ENCODE measurements at regions not wholly inside any gene's neighbourhood (a gene's known extent, or its start where the extent isn't known, plus 50 kb on each side); places are given as distances from the start of the nearest gene placed in this dataset.
"Not testable (repeated sequence)": the region's sequence is repeated elsewhere in the genome, so short reads cannot be mapped to it uniquely, and the experiment has no call there.

DNA sequence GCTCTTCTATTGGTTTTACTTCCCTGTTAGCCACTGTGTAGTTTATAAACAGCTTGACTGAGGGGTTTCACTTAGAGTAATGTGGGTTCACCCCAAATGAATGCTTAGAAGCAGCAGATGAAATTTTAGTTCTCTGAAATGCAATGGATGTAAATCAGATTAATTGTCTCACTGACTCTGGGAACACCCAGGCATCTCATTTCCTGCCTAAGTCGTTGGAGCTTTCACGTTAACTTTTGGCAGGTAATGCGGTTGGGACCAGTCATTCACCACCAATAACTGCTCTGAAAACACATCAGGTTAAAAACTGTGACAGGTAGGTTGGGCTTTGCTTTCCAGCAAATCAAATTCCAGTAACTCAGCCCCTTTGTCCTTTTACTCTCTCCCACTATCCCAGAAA is 775.4 kb downstream of the NTRK3 start:
- no peak for DNase-seq
- Mint-ChIP-seq H3K27ac (no peak overlapping the region), H3K9me3 (no peaks in the 10 kb centered on the region), H3K36me3 (ENCODE audit: low read depth) (no peaks in the 10 kb centered on the region), H3K4me1 (ENCODE audit: low read depth) (no peaks in the 10 kb centered on the region), H3K27me3 (no peaks in the 10 kb centered on the region), H3K4me3 (no peak overlapping the region)
- intact Hi-C loops (cut with micrococcal nuclease): no loop called here
- no peak for ATAC-seq
- ChIA-PET CTCF (no interaction called here), POLR2A (no interaction called here)
- TF ChIP-seq, protein P1, sequence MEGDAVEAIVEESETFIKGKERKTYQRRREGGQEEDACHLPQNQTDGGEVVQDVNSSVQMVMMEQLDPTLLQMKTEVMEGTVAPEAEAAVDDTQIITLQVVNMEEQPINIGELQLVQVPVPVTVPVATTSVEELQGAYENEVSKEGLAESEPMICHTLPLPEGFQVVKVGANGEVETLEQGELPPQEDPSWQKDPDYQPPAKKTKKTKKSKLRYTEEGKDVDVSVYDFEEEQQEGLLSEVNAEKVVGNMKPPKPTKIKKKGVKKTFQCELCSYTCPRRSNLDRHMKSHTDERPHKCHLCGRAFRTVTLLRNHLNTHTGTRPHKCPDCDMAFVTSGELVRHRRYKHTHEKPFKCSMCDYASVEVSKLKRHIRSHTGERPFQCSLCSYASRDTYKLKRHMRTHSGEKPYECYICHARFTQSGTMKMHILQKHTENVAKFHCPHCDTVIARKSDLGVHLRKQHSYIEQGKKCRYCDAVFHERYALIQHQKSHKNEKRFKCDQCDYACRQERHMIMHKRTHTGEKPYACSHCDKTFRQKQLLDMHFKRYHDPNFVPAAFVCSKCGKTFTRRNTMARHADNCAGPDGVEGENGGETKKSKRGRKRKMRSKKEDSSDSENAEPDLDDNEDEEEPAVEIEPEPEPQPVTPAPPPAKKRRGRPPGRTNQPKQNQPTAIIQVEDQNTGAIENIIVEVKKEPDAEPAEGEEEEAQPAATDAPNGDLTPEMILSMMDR (IDR thresholded peaks at IDR 0.05): no peak

DNA sequence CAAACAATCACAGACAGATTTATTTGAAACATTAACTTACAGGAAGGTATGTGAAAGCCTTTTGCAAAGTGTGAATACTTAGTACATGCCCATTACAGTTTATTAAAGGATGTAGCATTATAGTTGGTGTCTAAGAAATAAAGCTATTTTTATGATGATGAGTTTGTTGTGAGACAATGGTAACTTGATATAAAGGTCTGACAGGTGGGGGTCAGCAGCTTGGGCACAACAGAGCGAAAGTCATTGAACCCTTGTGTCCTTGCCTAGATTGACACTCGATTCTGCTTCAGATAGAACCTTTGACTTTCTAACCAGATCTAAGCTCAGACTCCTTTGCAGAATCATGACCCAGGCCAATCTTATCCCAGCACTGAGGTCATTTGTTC is 777.9 kb downstream of the NTRK3 start:
- DNase-seq (no peak), ATAC-seq (no peak)
- Mint-ChIP-seq H3K27ac (no peak overlapping the region), H3K4me1 (ENCODE audit: low read depth) (no peaks in the 10 kb centered on the region), H3K9me3 (no peaks in the 10 kb centered on the region), H3K27me3 (no peaks in the 10 kb centered on the region), H3K36me3 (ENCODE audit: low read depth) (no peaks in the 10 kb centered on the region), H3K4me3 (no peak overlapping the region)
- ChIA-PET CTCF (no interaction called here), POLR2A (no interaction called here)
- TF ChIP-seq, protein P1 (IDR thresholded peaks at IDR 0.05): no peak
- intact Hi-C loops (cut with micrococcal nuclease): no loop called here

DNA sequence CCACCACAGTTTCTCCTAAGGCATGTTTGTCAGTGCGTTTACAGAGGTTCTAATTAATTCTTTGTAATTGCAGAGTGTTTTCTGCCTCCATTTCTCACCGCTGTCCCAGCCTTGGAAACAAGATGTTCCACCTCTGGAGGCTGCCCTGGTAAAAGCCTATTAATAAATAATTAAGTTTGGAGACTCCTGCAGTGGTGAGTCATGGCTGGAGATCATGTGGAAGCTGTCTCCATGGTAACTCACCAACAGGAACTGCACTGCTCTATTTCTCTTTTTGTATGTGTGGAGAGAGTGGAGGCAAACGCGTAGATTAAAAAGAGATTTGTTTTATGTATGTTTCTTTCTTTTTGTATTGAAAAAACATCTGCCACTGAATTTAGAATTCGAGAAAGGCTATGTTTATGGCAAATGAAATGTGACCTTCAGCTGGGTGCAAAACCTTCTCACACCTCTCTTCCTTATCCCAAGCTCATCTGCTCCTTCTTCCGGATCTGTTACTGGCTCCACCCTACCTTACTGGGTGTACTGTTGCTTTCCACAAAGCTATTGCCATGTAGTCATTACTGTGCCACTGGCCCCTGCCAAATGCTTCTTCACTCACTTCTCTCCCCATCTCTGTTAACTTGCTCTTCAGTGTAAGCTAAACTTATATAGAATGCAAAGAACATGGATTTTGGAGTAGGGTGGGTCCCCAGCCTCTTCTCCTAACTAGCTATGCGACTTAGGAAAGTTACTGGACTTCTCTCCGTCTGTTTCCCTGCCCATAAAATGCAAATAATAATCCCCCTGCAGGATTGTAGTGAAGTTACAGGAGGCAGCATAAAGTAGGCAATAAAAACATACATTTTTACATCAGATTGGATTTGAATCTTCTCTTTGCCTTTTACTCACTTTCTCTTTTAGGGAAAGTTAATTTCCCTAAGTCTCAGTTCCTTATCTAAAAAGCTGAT is 778.5 kb downstream of the NTRK3 start:
- no peak for ATAC-seq
- POLR2A ChIA-PET: no interaction called here
- intact Hi-C loops (cut with micrococcal nuclease): no loop called here
- Mint-ChIP-seq H3K4me3 (no peak overlapping the region), H3K27me3 (no peaks in the 10 kb centered on the region), H3K4me1 (ENCODE audit: low read depth) (no peaks in the 10 kb centered on the region), H3K36me3 (ENCODE audit: low read depth) (no peaks in the 10 kb centered on the region), H3K27ac (no peak overlapping the region), H3K9me3 (no peaks in the 10 kb centered on the region)
- DNase-seq: no peak
- CTCF ChIA-PET: no interaction called here
- TF ChIP-seq, protein P1 (IDR thresholded peaks at IDR 0.05): no peak

DNA sequence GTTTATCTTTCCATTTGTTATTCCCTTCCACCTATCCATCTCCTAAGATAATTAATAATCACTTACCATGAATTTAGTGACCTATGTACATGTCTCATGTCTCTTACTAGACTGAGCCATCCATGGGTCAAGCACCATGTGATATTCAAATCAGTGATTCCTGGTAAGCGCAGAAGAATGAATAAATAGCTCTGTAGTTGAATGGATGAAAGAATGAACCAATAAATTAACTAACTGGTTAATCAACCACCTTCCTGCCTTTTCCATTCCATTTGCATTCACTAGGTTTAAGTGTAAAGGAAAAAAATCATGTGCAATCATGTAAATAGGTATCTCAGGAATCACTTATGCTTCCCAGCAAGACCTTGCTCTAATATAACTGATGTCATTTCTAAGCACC is 779.5 kb downstream of the NTRK3 start:
- intact Hi-C loops (cut with micrococcal nuclease): no loop called here
- CTCF ChIA-PET: no interaction called here
- no peaks in the 10 kb centered on the region for H3K4me1 Mint-ChIP-seq (ENCODE audit: low read depth)
- no peak for DNase-seq
- no peaks in the 10 kb centered on the region for H3K9me3 Mint-ChIP-seq
- H3K27ac Mint-ChIP-seq: no peak overlapping the region
- H3K27me3 Mint-ChIP-seq: no peaks in the 10 kb centered on the region
- H3K36me3 Mint-ChIP-seq (ENCODE audit: low read depth): no peaks in the 10 kb centered on the region
- H3K4me3 Mint-ChIP-seq: no peak overlapping the region
- POLR2A ChIA-PET: no interaction called here
- TF ChIP-seq, protein P1 (IDR thresholded peaks at IDR 0.05): no peak
- no peak for ATAC-seq

DNA sequence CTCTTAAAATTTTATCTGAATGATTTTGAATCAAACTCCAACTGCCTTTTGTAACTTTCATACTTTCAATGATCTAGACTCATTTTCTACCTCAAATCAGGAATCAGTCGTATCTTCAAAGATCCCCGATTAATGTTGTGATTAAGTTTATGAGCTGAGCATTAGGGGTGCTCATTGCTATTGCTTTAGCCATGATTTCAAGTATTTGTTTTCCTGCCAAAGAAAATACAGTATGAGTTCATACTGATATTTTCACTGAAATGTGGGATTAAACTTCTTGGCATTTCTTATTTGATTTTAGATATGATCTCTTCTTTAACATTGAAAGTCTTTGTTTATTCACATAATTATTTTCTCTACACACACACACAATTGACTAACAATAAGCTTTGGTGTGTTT is 785.6 kb downstream of the NTRK3 start:
- POLR2A ChIA-PET: no interaction called here
- H3K36me3 Mint-ChIP-seq (ENCODE audit: low read depth): no peaks in the 10 kb centered on the region
- CTCF ChIA-PET: no interaction called here
- intact Hi-C loops (cut with micrococcal nuclease): no loop called here
- no peak overlapping the region for H3K27ac Mint-ChIP-seq
- H3K4me3 Mint-ChIP-seq: no peak overlapping the region
- ATAC-seq: no peak
- no peaks in the 10 kb centered on the region for H3K27me3 Mint-ChIP-seq
- TF ChIP-seq, protein P1 (IDR thresholded peaks at IDR 0.05): no peak
- DNase-seq: no peak
- no peaks in the 10 kb centered on the region for H3K9me3 Mint-ChIP-seq
- no peaks in the 10 kb centered on the region for H3K4me1 Mint-ChIP-seq (ENCODE audit: low read depth)

DNA sequence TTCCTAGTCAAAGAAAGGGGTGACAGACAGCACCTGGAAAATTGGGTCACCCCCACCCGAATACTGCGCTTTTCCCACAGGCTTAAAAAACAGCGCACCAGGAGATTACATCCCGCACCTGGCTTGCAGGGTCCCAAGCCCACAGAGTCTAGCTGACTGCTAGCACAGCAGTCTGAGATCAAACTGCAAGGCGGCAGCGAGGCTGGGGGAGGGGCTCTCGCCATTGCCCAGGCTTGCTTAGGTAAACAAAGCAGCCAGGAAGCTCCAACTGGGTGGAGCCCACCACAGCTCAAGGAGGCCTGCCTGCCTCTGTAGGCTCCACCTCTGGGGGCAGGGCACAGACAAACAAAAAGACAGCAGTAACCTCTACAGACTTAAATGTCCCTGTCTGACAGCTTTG is 792.6 kb downstream of the NTRK3 start:
- DNase-seq; H3K36me3 Mint-ChIP-seq (ENCODE audit: low read depth); POLR2A ChIA-PET; ATAC-seq; intact Hi-C loops (cut with micrococcal nuclease); H3K9me3 Mint-ChIP-seq; H3K4me1 Mint-ChIP-seq (ENCODE audit: low read depth); H3K27ac Mint-ChIP-seq; CTCF ChIA-PET; H3K4me3 Mint-ChIP-seq; H3K27me3 Mint-ChIP-seq: not testable (repeated sequence)
